ENCODE measurements at regions not wholly inside any gene's neighbourhood (a gene's known extent, or its start where the extent isn't known, plus 50 kb on each side); places are given as distances from the start of the nearest gene placed in this dataset.

GRCh38 chr4:177728361-177729152 lies 286.3 kb upstream of the AGA start:
- no peak for TF ChIP-seq CTCF (conservative IDR thresholded peaks at IDR 0.05; ENCODE audit: low read depth, low read length)
- no peaks in the 10 kb centered on the region for H3K36me3 ChIP-seq (ENCODE audit: insufficient read depth)
- no peak overlapping the region for H3K4me2 ChIP-seq
- no peak overlapping the region for H3K4me3 ChIP-seq (IDR thresholded peaks at IDR 0.05; ENCODE audit: insufficient read depth, low read depth, low read length)
- H2AFZ ChIP-seq (ENCODE audit: low read depth), result no peak overlapping the region
- H3K79me2 ChIP-seq (ENCODE audit: insufficient read depth, low read depth), result no peaks in the 10 kb centered on the region
- H3K9ac ChIP-seq, result no peak overlapping the region
- no peaks in the 10 kb centered on the region for H4K20me1 ChIP-seq (ENCODE audit: insufficient read depth)
- no peaks in the 10 kb centered on the region for H3K27me3 ChIP-seq (ENCODE audit: insufficient read depth, low read depth)
- no peaks in the 10 kb centered on the region for H3K4me1 ChIP-seq (ENCODE audit: low read depth, poor library complexity, severe bottlenecking)
- H3K27ac ChIP-seq, result no peak overlapping the region

- H3K4me3 ChIP-seq (IDR thresholded peaks at IDR 0.05; ENCODE audit: insufficient read depth, low read depth, low read length), result no peak overlapping the region
- no peaks in the 10 kb centered on the region for H3K36me3 ChIP-seq (ENCODE audit: insufficient read depth)
- no peaks in the 10 kb centered on the region for H4K20me1 ChIP-seq (ENCODE audit: insufficient read depth)
- H3K9ac ChIP-seq, result no peak overlapping the region
- H2AFZ ChIP-seq (ENCODE audit: low read depth), result no peak overlapping the region
- no peak overlapping the region for H3K4me2 ChIP-seq
- no peaks in the 10 kb centered on the region for H3K79me2 ChIP-seq (ENCODE audit: insufficient read depth, low read depth)
- H3K4me1 ChIP-seq (ENCODE audit: low read depth, poor library complexity, severe bottlenecking), result no peaks in the 10 kb centered on the region
- no peak overlapping the region for H3K27ac ChIP-seq
- no peaks in the 10 kb centered on the region for H3K27me3 ChIP-seq (ENCODE audit: insufficient read depth, low read depth)
- TF ChIP-seq CTCF (conservative IDR thresholded peaks at IDR 0.05; ENCODE audit: low read depth, low read length), result no peak
These were observed 287.4 kb upstream of the AGA start for GRCh38 chr4:177729681-177730080.

- Histone ChIP-seq H3K4me2 (no peak overlapping the region), H3K4me1 (ENCODE audit: low read depth, poor library complexity, severe bottlenecking) (no peaks in the 10 kb centered on the region), H3K27ac (no peak overlapping the region), H3K27me3 (ENCODE audit: insufficient read depth, low read depth) (no peaks in the 10 kb centered on the region), H3K79me2 (ENCODE audit: insufficient read depth, low read depth) (no peaks in the 10 kb centered on the region), H3K9ac (no peak overlapping the region), H3K4me3 (IDR thresholded peaks at IDR 0.05; ENCODE audit: insufficient read depth, low read depth, low read length) (no peak overlapping the region), H2AFZ (ENCODE audit: low read depth) (no peak overlapping the region), H4K20me1 (ENCODE audit: insufficient read depth) (no peaks in the 10 kb centered on the region), H3K36me3 (ENCODE audit: insufficient read depth) (no peaks in the 10 kb centered on the region)
- no peak for TF ChIP-seq CTCF (conservative IDR thresholded peaks at IDR 0.05; ENCODE audit: low read depth, low read length)
These were observed 295.2 kb upstream of the AGA start for GRCh38 chr4:177737387-177737940.

- H3K27me3 ChIP-seq (ENCODE audit: insufficient read depth, low read depth), result no peaks in the 10 kb centered on the region
- no peaks in the 10 kb centered on the region for H4K20me1 ChIP-seq (ENCODE audit: insufficient read depth)
- H2AFZ ChIP-seq (ENCODE audit: low read depth), result no peak overlapping the region
- no peak overlapping the region for H3K4me2 ChIP-seq
- H3K4me3 ChIP-seq (IDR thresholded peaks at IDR 0.05; ENCODE audit: insufficient read depth, low read depth, low read length), result no peak overlapping the region
- no peaks in the 10 kb centered on the region for H3K79me2 ChIP-seq (ENCODE audit: insufficient read depth, low read depth)
- no peak overlapping the region for H3K9ac ChIP-seq
- no peaks in the 10 kb centered on the region for H3K4me1 ChIP-seq (ENCODE audit: low read depth, poor library complexity, severe bottlenecking)
- H3K36me3 ChIP-seq (ENCODE audit: insufficient read depth), result no peaks in the 10 kb centered on the region
- H3K27ac ChIP-seq, result no peak overlapping the region
- no peak for TF ChIP-seq CTCF (conservative IDR thresholded peaks at IDR 0.05; ENCODE audit: low read depth, low read length)
These were observed 298.3 kb upstream of the AGA start for GRCh38 chr4:177740563-177740962.

Measured in KMS-11 (cell line).